ENCODE measurements at regions not wholly inside any gene's neighbourhood (a gene's known extent, or its start where the extent isn't known, plus 50 kb on each side); places are given as distances from the start of the nearest gene placed in this dataset.
"Not testable (repeated sequence)": the region's sequence is repeated elsewhere in the genome, so short reads cannot be mapped to it uniquely, and the experiment has no call there.

- TF ChIP-seq ETS1 (IDR thresholded peaks at IDR 0.05) (no peak), POLR2AphosphoS5 (IDR thresholded peaks at IDR 0.05; ENCODE audit: low read depth) (no peak), ZNF462 (CRISPR knock-in tag; IDR thresholded peaks at IDR 0.05) (no peak)
Measured at GRCh38 chr9:2396622-2397285, 224.8 kb upstream of the VLDLR start (continued).

- not testable (repeated sequence) for H3K9me2 ChIP-seq (ENCODE audit: insufficient read depth); H3F3A ChIP-seq (replicated peaks; ENCODE audit: low read depth); H3K36me3 ChIP-seq (ENCODE audit: insufficient read depth); H3K27ac Mint-ChIP-seq; DNase-seq (ENCODE audit: low spot score); H3K27ac ChIP-seq (ENCODE audit: low read depth); H3K27me3 ChIP-seq (ENCODE audit: insufficient read depth); H3K27me3 Mint-ChIP-seq (ENCODE audit: insufficient read depth, low read depth, poor library complexity); H3K4me3 Mint-ChIP-seq; H3K4me2 ChIP-seq; H4K20me1 ChIP-seq (replicated peaks; ENCODE audit: insufficient read depth); ATAC-seq; H3K4me1 Mint-ChIP-seq; H3K4me3 ChIP-seq; H2AFZ ChIP-seq; H3K79me2 ChIP-seq (replicated peaks; ENCODE audit: insufficient read depth); H3K4me1 ChIP-seq (ENCODE audit: insufficient read depth); H3K36me3 Mint-ChIP-seq (ENCODE audit: low read depth)
- peaks cover 25% of the 10 kb centered on the region for H3K9me3 Mint-ChIP-seq
Measured at GRCh38 chr9:2397875-2398274, 223.7 kb upstream of the VLDLR start.

GRCh38 chr9:2401746-2402145 is 219.8 kb upstream of the VLDLR start:
- H3K27me3 ChIP-seq (ENCODE audit: insufficient read depth); H3K27me3 Mint-ChIP-seq (ENCODE audit: insufficient read depth, low read depth, poor library complexity); H3F3A ChIP-seq (replicated peaks; ENCODE audit: low read depth); DNase-seq (ENCODE audit: low spot score); H3K4me2 ChIP-seq; H3K36me3 Mint-ChIP-seq (ENCODE audit: low read depth); H3K9me2 ChIP-seq (ENCODE audit: insufficient read depth); H3K4me1 ChIP-seq (ENCODE audit: insufficient read depth); H3K4me3 Mint-ChIP-seq; H3K27ac Mint-ChIP-seq; ATAC-seq; H4K20me1 ChIP-seq (replicated peaks; ENCODE audit: insufficient read depth); H3K27ac ChIP-seq (ENCODE audit: low read depth); H3K4me1 Mint-ChIP-seq; H3K4me3 ChIP-seq; H2AFZ ChIP-seq; H3K79me2 ChIP-seq (replicated peaks; ENCODE audit: insufficient read depth); H3K36me3 ChIP-seq (ENCODE audit: insufficient read depth): not testable (repeated sequence)
- H3K9me3 Mint-ChIP-seq = peaks cover 20% of the 10 kb centered on the region; the same call in 2 of the 3 replicates
